HG02870 (cell line): ENCODE measurements at regions not wholly inside any gene's neighbourhood (a gene's known extent, or its start where the extent isn't known, plus 50 kb on each side); places are given as distances from the start of the nearest gene placed in this dataset.
"Not testable (repeated sequence)": the region's sequence is repeated elsewhere in the genome, so short reads cannot be mapped to it uniquely, and the experiment has no call there.

Source experiments
- ATAC-seq: cut with Tn5 transposase; IDR thresholded peaks from one replicate; pipeline ENCODE4 v1.9.1; 2021; ENCODE audit warnings: mild to moderate bottlenecking, moderate library complexity; ENCODE audit not compliant: unreplicated experiment

DNA sequence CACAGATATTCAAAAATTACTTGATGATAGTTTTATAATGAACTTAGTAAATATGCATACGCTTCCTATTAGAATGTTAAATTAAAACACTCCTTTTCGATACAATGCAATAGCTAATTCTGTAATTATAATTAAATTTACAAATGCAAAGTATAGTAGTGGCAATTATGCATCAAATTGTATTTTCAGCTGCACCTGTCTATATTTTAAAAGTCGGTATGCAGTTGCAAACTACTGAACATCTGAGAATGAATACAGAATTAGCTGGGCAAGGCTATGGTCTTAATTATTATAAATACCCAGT lies 110.4 kb upstream of the ARHGAP42 start:
- ATAC-seq, result no peak

DNA sequence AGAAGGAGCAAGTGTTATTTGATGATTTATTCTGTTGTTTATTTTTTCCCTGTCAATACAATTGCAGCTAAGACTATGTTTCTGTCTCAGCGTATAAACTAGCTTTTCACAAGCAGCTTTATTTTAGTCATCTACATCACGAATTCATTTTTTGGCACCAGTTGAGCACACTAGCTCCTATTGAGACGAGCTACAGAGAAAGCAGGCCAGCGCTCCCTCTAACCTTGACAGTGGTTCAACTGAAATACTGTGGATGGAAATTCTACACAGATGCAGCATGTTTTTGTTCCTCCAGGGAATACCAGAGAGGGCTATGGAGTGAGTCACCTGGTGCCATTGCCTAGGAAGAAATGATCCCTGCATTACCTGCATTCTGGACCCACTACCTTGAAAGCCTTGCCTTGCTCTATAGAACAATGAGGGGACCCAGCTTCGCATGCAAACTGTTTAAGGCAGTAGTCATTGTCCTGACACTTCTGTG lies 108.2 kb upstream of the ARHGAP42 start:
- ATAC-seq, result no peak

DNA sequence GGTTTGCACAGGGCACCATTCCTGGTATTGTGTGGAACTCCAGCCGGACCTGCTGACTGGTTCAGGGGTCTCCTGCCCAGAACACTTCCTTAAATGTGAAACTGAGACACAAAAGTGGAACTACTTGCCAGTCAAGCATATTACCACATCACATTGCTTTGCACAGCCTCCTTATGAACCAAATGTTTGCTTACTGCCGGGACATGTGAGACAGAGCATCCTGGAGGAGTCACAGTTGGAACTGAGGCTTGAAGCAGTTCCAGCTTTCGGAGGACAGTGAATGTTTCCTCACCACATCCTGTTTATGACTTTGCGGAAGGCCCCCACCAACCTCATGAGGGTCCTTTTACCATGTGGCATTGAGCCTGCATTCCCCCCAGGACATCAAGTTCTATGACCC lies 105.8 kb upstream of the ARHGAP42 start:
- no peak for ATAC-seq

DNA sequence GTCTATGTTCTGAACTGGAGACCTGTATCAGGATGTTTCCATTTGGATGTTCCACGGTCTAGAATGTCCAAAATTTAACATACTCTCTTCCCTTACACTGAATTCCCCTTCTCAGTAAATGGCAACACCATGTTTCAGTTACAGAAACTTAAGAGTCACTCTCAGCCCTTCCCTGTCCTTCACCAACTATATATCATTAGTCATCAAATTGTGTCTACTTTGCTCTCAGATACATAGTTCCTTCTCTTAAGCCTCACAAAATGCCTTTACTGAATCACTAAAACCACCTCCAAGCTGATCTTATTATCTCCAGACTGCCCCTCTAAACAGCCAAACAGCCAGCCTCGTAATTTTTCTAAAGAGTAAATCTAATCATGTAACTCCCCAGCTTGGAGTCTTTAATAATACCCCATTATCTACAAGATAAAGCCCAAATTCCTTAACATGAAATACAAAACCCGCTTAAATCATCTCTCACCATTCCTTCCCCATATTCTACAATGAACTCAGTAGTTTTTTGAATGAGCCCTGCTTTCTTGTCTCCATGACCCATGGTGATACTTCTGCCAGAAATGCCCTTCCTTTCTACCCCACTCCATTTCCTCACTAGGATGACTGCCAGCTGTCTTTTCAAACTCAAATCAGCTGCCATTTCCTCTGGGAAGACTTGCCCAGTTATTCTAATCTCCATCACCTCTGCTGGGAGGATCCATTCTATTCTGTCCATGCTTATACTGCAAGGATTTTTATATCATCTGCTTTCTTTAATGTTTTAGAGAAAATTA lies 102.7 kb upstream of the ARHGAP42 start:
- ATAC-seq, result no peak

DNA sequence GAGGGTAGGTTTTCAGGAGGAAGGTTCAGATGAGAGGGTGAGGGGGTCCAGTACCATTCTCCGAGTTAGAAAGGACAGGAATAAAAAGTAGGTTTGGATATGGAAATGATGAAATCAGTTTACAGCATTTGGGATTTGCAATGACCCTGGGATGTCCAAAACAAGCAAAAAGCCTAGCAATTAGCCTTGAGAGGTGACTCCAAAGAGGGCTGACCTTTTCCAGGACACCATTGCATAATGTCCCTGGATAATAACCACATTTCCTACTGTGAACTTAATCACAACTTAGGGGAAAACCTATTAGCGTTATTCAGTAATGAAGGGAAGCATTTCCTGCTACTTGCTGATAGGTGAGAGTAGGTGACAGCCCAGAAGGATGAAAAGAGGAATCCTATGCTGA lies 101.4 kb upstream of the ARHGAP42 start:
- no peak for ATAC-seq

DNA sequence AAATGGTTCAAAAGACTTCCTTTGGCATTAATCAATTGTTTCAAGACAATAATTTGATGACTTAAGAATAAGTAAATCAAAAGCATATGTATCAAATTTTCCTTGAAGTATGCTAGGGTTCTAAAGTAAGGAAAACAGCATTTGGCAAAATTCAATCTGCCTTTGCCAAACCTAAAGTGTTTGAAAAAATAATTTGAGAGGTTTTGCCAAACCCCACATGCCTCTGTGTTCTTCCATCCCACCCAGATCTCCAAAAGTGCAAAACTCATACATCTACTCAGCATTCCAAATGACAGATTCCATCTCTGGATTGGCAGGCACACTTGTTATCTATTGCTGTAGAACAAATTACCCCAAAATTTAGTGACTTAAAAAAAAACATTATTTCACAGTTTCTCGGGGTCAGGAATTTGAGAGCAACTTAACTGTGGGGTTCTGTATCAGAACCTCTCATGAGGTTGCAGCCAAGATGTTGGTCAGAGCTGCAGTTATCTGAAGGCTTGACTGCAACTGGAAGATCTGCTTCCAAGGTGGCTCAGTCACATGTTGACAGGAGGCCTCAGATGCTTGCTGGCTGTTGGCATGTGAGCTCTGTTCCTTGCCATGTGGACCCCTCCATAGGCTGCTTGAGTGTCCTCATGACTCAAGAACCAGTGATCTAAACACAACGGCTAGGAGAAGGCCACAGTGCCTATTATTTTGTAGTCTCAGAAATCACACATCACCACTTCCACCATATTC lies 100.6 kb upstream of the ARHGAP42 start:
- ATAC-seq, result no peak

DNA sequence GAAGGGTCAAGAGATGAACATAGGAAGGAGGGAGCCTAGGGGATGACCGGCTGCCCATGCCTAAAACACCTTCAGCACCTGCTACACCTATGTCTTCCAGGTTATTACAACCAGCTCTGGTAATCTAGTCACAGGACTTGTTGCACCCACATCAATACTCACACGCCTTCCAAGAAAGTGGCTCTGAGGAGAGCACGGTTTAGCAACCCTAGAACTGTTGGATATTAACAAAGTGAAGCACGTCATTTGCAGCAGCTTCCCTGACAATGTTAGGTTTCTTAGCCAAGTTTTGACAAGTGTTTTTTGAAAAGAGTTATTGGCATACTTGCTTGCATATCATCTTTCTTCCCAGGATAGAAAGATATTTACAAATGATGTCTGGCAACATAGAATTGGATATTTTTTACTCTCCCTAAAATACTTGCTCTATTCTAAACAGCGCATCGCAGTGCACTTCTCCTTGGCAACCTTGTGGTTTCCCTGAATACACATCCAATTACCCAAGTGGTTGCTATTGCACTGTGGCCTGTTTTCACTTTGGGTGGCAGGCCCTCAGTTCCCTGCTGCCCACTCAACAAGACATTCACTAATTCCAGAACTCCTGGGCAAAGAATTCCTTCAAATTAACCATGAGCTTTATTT lies 94.3 kb upstream of the ARHGAP42 start:
- no peak for ATAC-seq

DNA sequence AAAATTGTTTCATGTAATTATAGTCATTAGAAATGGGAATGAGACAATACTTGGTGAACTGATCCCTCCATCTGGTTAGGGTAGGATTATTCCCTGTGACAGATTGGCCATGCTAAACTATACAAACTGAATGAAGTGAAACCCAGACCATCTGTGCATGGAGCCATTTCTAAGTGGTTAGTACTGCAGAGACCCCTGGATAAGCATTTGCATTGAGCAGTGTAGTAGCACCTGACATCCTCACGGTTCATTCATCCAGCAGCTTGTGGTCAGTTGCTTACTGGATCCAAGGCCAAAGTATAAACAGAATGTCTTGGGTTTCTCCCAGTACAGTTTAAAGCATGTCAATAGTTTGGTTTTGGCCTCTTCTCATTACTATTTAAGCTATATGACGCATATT lies 93.8 kb upstream of the ARHGAP42 start:
- no peak for ATAC-seq

DNA sequence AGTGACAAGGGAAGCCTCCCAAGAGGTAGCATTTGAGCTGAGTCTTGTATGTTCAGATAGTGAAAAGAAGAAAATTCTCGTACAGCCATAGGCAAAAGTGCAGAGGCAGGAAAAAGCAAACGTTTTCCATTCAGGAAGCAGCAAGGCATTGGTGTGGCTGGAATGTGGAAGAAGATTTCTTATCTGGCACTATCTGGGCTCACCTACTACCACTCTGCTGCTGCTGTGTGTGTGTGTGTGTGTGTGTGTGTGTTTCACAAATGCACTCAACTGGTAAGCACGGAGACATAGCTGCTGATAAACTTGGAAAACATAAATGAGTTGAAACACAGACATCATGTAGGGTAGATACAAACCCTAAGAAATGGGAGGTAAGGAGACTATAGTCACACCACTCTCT lies 92.8 kb upstream of the ARHGAP42 start:
- ATAC-seq, result no peak

DNA sequence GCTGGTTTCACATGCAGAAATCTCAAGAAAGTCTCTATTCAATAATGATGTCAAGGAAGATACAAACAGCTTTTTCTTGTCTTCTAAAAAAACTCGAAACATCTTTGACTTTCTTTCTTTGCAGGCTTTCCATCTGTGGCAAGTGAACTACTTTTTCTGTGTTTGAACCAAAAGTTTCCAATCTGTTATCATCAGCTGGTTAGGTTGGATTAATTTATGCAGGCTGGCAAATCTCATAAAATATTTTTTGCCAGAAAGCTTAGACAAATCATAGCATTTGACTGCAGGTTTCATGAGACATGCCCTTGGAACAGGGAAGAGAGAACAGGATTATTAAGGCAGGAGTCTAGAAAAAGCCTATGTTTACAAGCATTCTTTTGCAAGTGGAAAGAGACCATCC lies 86.1 kb upstream of the ARHGAP42 start:
- no peak for ATAC-seq

DNA sequence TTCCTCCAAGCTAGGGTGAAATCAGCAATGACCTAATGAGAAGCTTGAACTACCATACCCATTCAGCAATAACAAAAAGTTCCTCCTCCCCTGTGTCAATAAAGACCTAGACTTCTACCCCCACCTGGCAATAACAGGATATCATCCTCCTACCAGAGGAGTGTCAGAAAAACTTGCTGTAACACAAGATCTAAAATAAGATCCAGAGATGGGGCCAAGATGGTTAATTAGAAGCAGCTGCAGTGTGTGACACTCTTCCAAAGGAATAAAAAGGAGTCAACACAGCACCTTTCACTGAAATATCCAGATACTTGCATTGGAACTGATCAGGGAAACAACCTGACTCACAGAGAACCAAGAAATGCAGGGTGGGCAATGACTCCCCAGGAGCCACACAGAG lies 84.4 kb upstream of the ARHGAP42 start:
- ATAC-seq, result no peak

DNA sequence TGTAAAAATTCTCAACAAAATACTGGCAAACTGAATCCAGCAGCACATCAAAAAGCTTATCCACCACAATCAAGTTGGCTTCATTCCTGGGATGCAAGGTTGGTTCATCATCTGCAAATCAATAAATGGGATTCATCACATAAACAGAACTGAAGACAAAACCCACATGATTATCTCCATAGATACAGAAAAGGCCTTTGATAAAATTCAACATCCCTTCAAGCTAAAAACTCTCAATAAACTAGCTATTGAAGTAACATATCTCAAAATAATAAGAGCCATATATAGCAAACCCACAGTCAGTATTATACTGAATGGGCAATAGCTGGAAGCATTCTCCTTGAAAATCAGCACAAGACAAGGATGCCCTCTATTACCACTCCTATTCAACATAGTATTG lies 79.3 kb upstream of the ARHGAP42 start:
- not testable (repeated sequence) for ATAC-seq

DNA sequence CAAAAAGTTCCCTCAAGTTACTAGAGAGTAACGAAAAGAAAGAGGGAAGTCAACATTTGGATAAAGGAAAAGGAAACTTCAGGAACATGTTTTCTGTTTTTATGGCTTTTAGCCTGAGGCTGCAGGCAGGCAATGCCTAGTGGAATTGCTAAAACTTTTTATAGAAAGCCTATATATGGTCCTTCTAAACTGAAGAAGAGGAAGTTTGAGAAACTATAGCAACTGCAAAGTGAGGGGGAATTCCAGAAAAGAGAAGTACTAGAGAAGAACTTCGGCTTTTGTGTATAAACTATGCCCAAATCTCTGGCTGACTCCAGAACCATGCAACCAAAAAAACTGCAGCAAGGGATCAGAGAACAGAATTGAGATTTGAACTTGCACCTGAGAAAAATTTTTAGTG lies 74.3 kb upstream of the ARHGAP42 start:
- peak; percentile 79 for ATAC-seq

DNA sequence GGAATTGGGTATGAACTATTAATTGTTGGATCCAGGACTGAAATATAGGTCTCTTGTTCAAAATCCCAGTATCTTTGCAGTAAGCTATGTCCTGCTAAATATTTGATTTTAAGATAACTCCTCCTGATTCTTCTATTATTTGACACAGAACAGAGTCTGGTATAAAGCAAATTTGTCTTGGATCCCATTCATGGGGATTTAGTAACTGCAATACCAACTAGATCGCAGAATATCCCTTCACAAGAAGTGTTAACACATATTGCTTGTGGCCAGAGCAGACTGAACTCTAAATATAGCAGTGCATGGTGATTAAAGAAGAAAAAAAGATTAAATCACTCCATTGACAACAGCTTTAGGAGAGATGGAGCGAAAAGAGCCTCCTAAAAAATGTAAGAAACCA lies 68.2 kb upstream of the ARHGAP42 start:
- no peak for ATAC-seq

DNA sequence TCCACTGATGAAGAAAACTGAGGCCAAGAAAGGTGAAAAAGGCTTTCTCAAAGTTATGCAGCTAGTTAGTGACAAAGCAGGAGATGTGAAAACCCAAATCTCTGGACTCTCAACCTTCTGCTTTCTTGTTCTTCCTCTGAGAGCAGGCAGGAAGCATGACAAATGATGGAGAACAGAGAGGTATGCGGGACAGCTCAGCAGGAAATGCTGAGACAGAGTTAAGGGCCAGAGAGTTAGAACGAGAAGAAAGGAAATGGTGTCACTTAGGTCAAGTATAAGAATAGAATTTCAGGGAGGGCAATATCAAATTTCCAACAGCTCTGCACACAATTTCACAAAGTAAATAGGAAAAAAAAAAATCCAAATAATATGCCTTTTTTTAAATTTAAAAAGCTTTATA lies 67.6 kb upstream of the ARHGAP42 start:
- ATAC-seq, result no peak

DNA sequence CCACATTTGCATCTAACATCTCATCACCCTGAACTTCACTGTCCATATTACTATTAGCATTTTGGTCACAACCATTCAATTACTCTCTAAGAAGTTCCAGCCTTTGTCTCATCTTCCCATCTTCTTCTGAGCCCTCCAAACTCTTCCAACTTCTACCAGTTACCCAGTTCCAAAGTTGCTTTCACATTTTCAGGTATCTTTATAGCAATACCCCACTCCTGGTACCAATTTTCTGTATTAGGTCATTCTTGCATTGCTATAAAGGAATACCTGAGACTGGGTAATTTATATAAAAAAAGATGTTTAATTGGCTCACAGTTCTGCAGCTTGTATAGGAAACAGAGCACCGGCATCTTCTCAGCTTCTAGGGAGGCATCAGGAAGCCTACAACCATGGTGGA lies 64.7 kb upstream of the ARHGAP42 start:
- ATAC-seq, result no peak

DNA sequence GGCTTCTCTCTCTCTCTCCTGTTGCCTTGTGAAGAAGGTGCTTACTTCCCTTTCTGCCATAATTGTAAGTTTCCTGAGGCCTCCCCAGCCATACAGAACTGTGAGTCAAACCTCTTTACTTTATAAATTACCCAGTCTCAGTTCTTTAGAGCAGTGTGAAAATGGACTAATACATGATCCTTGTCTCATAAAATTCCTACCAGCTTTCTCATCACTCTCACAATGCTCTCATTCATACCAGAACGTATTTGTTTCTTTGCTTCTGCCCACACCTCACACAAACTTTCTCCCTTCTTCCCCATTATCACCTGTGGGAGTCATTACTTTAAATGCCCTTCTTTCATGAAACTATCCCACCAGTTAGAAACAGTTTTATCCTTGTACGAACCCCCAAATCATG lies 62.7 kb upstream of the ARHGAP42 start:
- no peak for ATAC-seq

DNA sequence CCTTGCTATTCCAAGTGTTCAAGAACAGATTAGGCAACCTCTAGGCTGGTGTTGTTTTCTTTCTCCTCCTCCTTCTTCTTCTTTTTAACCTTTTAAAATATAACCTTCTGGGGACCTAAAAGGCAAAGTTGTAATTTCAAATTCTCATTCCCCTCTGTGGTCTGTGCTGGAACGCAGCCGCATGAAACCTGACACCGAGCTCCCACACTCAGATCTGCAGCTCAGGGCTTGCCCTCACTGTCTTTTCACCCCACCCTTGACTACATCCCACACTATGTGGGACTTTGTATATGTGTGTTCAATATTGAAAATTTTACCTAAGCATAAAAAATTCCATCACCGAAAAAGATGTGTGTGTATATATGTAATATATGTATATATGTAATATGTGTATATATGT lies 62.0 kb upstream of the ARHGAP42 start:
- no peak for ATAC-seq

DNA sequence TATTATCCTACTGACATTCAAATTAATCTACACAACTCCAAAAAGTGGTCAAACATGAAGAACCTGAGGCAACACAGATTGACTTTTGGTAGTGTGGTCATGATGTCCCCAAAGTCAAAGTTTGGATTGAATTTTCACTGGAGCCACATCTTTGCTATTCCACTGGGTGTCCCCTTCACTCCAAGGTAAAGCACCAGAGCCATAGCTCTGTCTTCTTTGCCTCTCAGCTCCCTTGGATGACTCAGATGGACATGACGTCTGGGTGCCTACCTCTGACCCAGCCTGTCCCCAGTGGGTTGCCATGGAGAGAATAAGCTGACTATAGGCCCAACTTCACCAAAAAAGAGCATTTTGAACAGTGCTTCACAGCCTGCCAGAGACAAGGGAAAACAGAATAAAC lies 57.4 kb upstream of the ARHGAP42 start:
- ATAC-seq, result no peak

DNA sequence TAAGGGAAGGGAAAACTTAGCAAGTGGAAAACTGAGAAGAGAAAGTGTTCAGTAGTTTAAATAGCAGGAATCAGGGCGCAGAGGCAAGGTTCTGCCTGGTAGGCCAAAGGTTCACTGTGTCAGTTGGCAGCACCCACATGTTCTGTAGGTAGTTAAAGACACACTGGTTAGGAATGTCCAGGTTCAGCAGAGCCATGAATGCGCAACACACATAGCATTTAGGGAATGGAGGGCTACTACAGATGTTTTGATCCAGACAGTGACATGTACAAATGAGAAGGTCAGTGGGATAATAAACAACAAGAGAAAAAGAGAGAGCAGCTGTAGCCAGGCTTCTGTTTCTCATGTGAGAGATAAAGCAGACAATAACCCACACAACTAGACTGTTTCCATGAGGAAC lies 56.2 kb upstream of the ARHGAP42 start:
- ATAC-seq, result no peak

DNA sequence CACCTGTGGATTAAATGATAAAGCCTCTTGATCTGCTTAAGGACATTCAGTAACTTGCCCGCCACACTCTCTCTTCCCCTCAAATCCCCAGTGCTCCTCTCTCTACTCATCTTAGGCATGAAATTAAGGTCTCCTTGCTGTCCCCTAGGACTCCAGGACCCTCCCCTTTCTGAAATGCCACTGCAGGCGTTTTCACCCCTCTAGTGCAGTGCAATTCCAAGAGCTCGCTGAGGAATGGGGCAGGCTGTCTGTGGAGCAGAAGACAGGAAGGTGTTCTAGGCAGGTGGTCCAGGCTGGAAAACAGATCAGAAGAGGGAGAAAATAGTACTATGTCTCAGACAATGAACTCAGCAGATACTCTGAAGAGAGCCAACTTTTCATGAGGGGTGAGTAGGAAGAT lies 55.8 kb upstream of the ARHGAP42 start:
- no peak for ATAC-seq

DNA sequence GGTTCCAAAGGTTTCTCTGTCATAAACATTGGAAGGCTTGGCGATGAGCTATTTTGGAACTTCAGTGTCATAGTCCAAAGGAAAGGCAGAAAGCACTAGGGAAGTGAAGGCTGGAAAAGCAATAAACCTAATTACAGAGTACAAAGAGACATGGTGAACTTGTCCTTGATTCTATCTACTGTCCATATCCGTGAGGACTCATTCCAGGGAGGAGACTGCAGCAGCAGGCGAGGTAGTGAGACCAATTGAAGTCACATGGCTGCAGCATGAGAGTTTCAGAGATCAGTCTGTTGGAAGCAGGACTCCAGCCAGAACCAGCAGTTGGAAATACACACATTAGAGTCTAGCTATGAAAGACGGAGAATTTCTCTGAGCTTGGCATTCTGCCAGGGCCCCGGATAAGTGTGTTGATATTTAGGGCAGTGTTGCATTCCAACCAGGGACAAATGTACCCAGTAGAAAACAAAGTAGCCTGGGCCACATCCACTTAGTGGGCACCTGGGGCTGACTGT lies 54.1 kb upstream of the ARHGAP42 start:
- no peak for ATAC-seq
